Loucy (cell line): ENCODE measurements at regions not wholly inside any gene's neighbourhood (a gene's known extent, or its start where the extent isn't known, plus 50 kb on each side); places are given as distances from the start of the nearest gene placed in this dataset.

ENCODE experiments used
- CTCF ChIP-seq: fragments of 200-600 bp; sonication (generic); conservative IDR thresholded peaks from 2 replicates; pipeline ENCODE4 v1.5.1; 2014; ENCODE audit warnings: mild to moderate bottlenecking, antibody characterized with exemption, low read length
- EZH2phosphoT487 ChIP-seq: fragments of 200-600 bp; IDR thresholded peaks from 2 replicates; pipeline ENCODE4 v1.6.1; 2018; ENCODE audit warnings: antibody characterized with exemption, mild to moderate bottlenecking, moderate library complexity, borderline replicate concordance

GRCh38 chr16:50998411-50998810 is 152.7 kb downstream of the SALL1 start:
- TF ChIP-seq CTCF (no peak), EZH2phosphoT487 (no peak)
